Stimulated activated naive B cell treated with anti-CD40 and anti-IgM and Interleukin-4, amounts not matched to agents 10 μg/mL and 1 μg/mL and 100 μg/mL, for 72 hours (primary cell): ENCODE measurements at regions not wholly inside any gene's neighbourhood (a gene's known extent, or its start where the extent isn't known, plus 50 kb on each side); places are given as distances from the start of the nearest gene placed in this dataset.

Experiments used
- ATAC-seq, 2 donors: fragments of 150-1000 bp; cut with Tn5 transposase; replicated peaks; 2 replicates each; pipeline ENCODE4 v1.10.0; 2021; ENCODE audit warnings: moderate library complexity in 1 of 2
- DNase-seq: peaks from one replicate; pipeline ENCODE4 v3.0.0; 2021
- H3K27ac Mint-ChIP-seq: one replicate; pipeline ENCODE4 v1.8.0; 2022; ENCODE audit warnings: mild to moderate bottlenecking, mixed read lengths
- H3K27me3 Mint-ChIP-seq, 2 donors: one replicate each; pipeline ENCODE4 v1.8.0; 2022; ENCODE audit warnings: mixed read lengths in 2 of 2
- H3K36me3 Mint-ChIP-seq, 2 donors: one replicate each; pipeline ENCODE4 v1.8.0; 2022; ENCODE audit warnings: mixed read lengths in 2 of 2, mild to moderate bottlenecking in 1 of 2
- H3K4me1 Mint-ChIP-seq, 2 donors: one replicate each; pipeline ENCODE4 v1.8.0; 2022; ENCODE audit warnings: mixed read lengths in 2 of 2, mild to moderate bottlenecking in 1 of 2
- H3K4me3 Mint-ChIP-seq, 2 donors: one replicate each; pipeline ENCODE4 v1.8.0; 2022; ENCODE audit warnings: mild to moderate bottlenecking in 2 of 2, mixed read lengths in 2 of 2, moderate library complexity in 1 of 2
- H3K9me3 Mint-ChIP-seq, 2 donors: one replicate each; pipeline ENCODE4 v1.8.0; 2022; ENCODE audit warnings: mixed read lengths in 2 of 2, mild to moderate bottlenecking in 1 of 2

DNA sequence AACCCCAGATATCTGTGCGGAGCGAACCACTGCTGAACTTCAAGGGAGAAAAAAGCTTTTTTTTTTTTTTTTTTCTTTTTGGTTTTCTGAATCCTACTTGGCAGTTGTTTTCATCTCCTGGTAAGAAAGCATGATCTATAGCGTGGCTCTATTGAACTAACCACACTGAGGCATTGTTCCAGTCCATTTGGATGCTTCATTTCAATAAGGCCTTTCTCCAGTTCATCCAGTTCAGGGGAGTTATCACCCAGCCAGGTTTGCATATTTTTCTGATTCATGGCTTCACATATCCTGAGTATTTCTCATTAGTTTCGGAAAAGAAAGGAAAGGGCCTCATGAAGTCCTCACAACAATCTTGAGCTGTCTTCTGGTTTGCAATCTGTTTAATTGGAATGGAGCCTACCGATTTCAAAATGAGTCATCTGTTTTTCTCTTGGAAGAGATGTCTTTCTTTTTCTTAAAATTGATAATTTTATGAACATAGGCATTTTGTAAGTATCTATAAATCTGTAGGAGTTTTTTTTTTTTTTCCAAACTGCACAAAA is 93.1 kb upstream of the STEAP4 start:
- no peaks in the 10 kb centered on the region for H3K9me3 Mint-ChIP-seq
- DNase-seq, result no peak
- H3K4me1 Mint-ChIP-seq, result peaks cover 12% of the 10 kb centered on the region in 2 donors
- no peaks in the 10 kb centered on the region for H3K27me3 Mint-ChIP-seq
- ATAC-seq, result no peak
- H3K27ac Mint-ChIP-seq, result no peak overlapping the region
- no peaks in the 10 kb centered on the region for H3K36me3 Mint-ChIP-seq
- H3K4me3 Mint-ChIP-seq, result no peak overlapping the region

DNA sequence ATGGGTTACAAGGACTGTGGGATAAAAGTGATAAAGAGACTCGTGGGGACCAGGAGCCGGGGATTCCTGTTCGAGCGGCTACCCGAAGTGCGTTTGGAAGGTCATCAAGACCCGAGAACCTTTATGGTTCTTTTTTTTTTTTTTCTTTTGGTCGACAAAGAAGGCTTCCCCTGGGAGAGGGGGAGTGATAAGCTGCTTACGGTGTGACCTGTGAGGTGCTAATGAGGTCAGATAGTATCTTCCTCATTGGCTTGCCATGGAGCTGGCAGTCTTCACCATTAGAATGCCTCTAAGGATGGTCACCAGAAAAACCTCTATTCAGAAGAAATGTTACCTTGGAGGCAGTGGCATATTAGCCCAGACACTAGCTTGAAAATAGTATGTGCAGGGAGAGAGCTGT is 92.3 kb upstream of the STEAP4 start:
- no peak for ATAC-seq
- no peaks in the 10 kb centered on the region for H3K36me3 Mint-ChIP-seq
- H3K4me3 Mint-ChIP-seq, result no peak overlapping the region
- H3K27ac Mint-ChIP-seq, result no peak overlapping the region
- H3K27me3 Mint-ChIP-seq, result no peaks in the 10 kb centered on the region
- H3K9me3 Mint-ChIP-seq, result no peaks in the 10 kb centered on the region
- H3K4me1 Mint-ChIP-seq, result peaks cover 12% of the 10 kb centered on the region in 2 donors
- no peak for DNase-seq

DNA sequence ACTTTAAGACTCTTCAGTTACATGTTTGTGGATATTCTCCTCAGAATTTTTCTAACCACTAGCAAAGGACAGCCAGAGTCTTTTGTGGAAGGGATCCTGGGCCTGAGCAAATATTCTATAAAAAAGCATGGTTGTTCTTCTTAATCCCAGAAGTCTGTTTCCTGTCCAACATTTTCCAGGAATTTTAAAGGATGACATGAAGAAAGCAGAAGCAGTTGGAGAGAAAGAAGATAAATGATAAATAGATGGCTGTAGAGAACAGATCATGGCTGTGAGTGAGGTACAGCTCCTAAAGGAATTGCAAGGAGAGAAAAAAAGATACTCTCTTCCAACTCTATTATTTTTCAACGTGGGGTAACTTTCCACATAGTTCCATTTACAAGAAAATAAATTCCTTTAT is 91.8 kb upstream of the STEAP4 start:
- peaks cover 12% of the 10 kb centered on the region in 2 donors for H3K4me1 Mint-ChIP-seq
- ATAC-seq (no peak), DNase-seq (no peak)
- no peak overlapping the region for H3K4me3 Mint-ChIP-seq
- H3K27me3 Mint-ChIP-seq, result no peaks in the 10 kb centered on the region
- H3K36me3 Mint-ChIP-seq, result no peaks in the 10 kb centered on the region
- H3K9me3 Mint-ChIP-seq, result no peaks in the 10 kb centered on the region
- H3K27ac Mint-ChIP-seq, result no peak overlapping the region

DNA sequence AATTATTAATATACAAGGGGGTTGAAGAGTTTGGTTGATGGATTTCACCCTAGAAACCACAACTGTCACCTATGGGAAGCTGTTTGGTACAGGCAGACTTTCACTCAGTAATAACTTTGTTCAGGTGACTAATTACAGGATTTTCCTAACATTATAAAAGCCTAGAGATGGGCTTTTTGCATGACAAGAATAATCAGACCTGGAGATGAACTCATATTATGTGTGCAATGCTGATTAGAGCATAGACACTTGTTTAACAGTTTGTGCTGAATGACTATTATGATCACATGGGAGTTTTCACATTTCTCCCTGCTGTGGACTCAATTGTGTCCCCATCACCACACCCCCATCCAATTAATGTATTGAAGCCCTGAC is 90.2 kb upstream of the STEAP4 start:
- DNase-seq, result no peak
- Mint-ChIP-seq H3K4me1 (peaks cover 12% of the 10 kb centered on the region in 2 donors), H3K36me3 (no peaks in the 10 kb centered on the region), H3K27ac (peak overlapping the region; percentile 27), H3K9me3 (no peaks in the 10 kb centered on the region), H3K27me3 (no peaks in the 10 kb centered on the region), H3K4me3 (peak overlapping the region in 1 of 2 donors; percentile 18)
- ATAC-seq, result peak; percentile 66 to 71

DNA sequence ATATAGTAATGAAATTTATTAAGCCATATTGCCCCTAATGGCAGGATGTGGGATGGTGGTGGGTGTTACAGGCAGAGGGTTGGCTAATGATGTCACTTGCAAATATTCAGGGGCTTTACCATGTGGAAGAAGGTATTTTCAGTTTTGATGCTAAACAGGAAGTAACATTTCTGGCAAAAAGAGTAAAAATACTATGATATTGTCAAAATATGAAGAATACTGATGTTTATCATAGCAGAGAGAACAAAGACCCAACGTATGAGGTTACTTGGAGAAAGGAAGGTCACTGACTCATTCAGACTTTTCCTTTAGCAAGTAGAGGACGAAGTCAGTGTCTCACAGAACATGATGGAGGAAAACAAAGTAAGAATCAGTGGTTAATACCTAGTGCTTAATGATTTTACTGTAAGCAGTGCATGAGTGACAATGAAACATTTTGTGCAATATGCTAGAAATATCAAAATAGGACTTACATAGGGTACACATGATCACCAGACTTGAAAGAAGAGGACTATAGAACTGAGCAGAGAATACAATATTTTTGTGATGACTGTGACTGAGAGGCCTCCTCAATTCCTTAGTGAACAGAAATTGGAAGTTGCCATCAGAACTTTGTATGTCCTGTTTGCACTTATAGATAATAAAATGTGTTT is 89.7 kb upstream of the STEAP4 start:
- H3K27ac Mint-ChIP-seq, result peak overlapping the region; percentile 81
- DNase-seq (no peak), ATAC-seq (peak; percentile 62 to 64)
- peaks cover 12% of the 10 kb centered on the region in 2 donors for H3K4me1 Mint-ChIP-seq
- H3K9me3 Mint-ChIP-seq, result no peaks in the 10 kb centered on the region
- H3K4me3 Mint-ChIP-seq, result peak overlapping the region in 1 of 2 donors; percentile 54
- no peaks in the 10 kb centered on the region for H3K36me3 Mint-ChIP-seq
- no peaks in the 10 kb centered on the region for H3K27me3 Mint-ChIP-seq

DNA sequence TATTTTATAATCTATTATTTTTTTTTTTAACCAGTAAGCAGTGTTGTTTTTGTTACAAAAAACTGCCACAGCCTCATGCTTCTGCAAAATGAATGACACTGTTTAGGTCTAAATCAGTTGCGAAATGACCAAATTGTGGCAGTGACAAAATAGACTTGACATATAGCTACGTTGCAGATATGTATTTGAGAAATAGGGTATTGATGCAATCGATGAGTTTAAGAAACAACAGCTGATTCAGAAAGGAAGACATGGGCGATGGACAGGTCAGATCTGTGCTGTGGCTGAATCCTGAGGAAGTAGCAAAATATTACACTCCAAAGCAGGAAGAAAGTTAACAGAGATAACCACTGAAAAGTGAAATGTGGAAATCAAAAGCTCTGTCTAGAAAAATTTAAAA is 89.0 kb upstream of the STEAP4 start:
- H3K36me3 Mint-ChIP-seq, result no peaks in the 10 kb centered on the region
- H3K4me3 Mint-ChIP-seq, result no peak overlapping the region
- no peak for ATAC-seq
- no peaks in the 10 kb centered on the region for H3K9me3 Mint-ChIP-seq
- no peaks in the 10 kb centered on the region for H3K27me3 Mint-ChIP-seq
- H3K27ac Mint-ChIP-seq, result no peak overlapping the region
- DNase-seq, result no peak
- peaks cover 12% of the 10 kb centered on the region in 2 donors for H3K4me1 Mint-ChIP-seq

DNA sequence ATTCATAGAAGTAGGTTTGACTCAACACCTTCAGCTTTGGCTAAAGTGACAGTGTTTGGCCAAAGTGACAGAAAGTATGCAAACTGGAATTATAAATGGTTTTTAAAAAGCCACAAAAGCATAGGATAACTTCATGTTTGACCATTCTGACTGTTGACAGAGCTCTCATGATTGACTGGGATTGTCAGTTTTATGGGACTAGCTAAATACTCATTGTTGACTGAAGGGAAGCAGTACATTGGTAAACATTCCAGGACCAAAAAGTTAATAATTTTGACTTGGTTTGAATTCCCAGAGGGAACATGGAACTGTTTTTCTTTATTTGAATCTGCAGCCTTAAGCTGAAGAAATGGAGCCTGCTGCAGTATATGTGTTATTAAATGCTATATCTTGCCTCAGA is 84.6 kb upstream of the STEAP4 start:
- peaks cover 8% of the 10 kb centered on the region in 2 donors for H3K4me1 Mint-ChIP-seq

DNA sequence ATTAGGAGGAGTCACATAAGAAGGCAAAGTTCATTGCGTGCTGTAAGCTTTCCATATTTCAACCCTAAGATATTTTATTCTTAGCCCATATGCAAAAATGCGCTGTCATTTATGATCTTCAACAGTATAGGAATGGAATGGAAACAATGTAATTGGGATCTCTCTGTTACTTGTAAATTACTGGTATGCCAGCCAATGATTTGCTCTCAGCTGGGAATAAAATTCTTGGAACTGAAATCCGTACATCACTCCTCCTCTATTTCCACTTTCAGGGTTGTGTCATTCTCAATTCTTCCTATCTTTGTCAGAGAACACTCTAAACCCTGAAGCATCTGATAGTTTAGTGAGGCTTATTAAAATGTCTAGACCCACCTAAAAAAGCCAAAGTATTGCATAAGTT is 80.7 kb upstream of the STEAP4 start:
- Mint-ChIP-seq H3K27me3 (no peaks in the 10 kb centered on the region), H3K9me3 (peaks cover 4% of the 10 kb centered on the region in 2 donors), H3K4me3 (no peak overlapping the region), H3K36me3 (no peaks in the 10 kb centered on the region), H3K27ac (no peak overlapping the region), H3K4me1 (peaks cover 4 to 5% of the 10 kb centered on the region in 2 donors)
- ATAC-seq (no peak), DNase-seq (no peak)

More for the DNA sequence above, 84.6 kb upstream of the STEAP4 start:
- Mint-ChIP-seq H3K4me3 (no peak overlapping the region), H3K27ac (no peak overlapping the region), H3K9me3 (peaks cover 4% of the 10 kb centered on the region in 2 donors), H3K27me3 (no peaks in the 10 kb centered on the region), H3K36me3 (no peaks in the 10 kb centered on the region)
- no peak for DNase-seq
- ATAC-seq, result no peak

DNA sequence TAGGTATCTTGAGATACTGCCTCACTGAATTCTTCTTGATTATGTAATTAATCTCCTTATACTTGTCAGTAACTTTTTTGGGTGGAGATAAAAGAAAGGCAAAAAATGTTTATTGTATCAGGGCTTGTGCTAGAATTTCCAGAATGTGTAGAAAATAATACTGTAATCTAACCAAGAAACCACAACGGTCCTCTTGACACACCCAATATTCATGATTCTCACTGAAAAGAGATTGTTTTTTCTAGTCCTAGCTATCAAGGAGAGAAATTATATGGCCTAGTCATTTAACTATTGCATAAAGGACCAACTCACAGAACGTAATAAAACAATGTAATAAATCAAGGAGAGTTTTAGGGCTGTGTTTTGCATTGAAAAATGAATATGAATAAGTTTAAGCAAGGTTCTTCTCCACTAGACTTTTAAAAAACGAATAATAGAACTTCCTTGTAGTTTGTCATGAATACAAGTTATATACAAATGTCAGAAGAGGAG is 80.0 kb upstream of the STEAP4 start:
- ATAC-seq, result no peak
- H3K27ac Mint-ChIP-seq, result no peak overlapping the region
- H3K4me3 Mint-ChIP-seq, result no peak overlapping the region
- H3K9me3 Mint-ChIP-seq, result peaks cover 4% of the 10 kb centered on the region in 2 donors
- no peak for DNase-seq
- H3K4me1 Mint-ChIP-seq, result peaks cover 4 to 5% of the 10 kb centered on the region in 2 donors
- H3K36me3 Mint-ChIP-seq, result no peaks in the 10 kb centered on the region
- no peaks in the 10 kb centered on the region for H3K27me3 Mint-ChIP-seq

DNA sequence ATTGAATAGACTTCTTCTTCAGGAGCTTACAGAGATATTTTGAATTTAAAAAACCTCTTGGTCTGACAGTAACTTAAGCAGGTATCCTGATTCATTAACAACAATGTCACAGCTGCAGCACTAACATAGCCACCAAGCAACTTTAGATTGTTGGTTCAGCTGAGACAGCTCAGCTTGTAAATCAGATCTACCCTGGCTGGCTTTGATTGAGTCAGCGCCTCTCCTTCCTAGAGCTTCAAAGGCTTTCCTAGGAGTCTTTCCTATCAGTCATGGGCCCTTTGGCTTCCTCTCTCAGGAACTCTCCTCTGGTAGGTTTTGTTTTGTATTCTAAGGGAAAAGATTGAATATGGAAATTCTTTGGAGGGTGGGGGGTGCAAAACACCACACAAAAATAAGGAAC is 70.7 kb upstream of the STEAP4 start:
- Mint-ChIP-seq H3K9me3 (peaks cover 0 to 3% of the 10 kb centered on the region in 2 donors), H3K27me3 (no peaks in the 10 kb centered on the region), H3K4me1 (no peaks in the 10 kb centered on the region), H3K27ac (no peak overlapping the region), H3K4me3 (no peak overlapping the region), H3K36me3 (no peaks in the 10 kb centered on the region)
- DNase-seq (no peak), ATAC-seq (no peak)

DNA sequence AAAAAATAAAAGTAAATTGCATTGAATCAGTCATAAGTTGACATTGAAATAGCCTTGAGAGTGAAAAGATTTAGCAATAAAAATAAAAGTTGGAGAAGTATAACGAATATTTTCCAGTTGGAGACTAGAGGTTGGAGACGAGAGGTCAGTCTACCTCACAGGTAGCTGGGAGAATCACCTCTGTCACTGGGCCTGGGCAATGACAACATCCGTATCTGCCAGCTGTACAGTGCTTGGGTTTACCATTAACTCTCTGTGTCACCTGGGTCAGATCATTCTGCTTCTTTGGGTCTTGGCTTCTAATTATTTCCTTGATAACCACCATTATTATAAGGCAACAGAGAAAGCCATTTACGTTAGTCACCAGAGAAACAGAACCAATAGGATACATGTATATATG is 62.0 kb upstream of the STEAP4 start:
- no peaks in the 10 kb centered on the region for H3K36me3 Mint-ChIP-seq
- peaks cover 0 to 4% of the 10 kb centered on the region in 2 donors for H3K9me3 Mint-ChIP-seq
- H3K27ac Mint-ChIP-seq, result no peak overlapping the region
- no peak overlapping the region for H3K4me3 Mint-ChIP-seq
- DNase-seq, result no peak
- H3K27me3 Mint-ChIP-seq, result no peaks in the 10 kb centered on the region
- no peak for ATAC-seq
- no peaks in the 10 kb centered on the region for H3K4me1 Mint-ChIP-seq

DNA sequence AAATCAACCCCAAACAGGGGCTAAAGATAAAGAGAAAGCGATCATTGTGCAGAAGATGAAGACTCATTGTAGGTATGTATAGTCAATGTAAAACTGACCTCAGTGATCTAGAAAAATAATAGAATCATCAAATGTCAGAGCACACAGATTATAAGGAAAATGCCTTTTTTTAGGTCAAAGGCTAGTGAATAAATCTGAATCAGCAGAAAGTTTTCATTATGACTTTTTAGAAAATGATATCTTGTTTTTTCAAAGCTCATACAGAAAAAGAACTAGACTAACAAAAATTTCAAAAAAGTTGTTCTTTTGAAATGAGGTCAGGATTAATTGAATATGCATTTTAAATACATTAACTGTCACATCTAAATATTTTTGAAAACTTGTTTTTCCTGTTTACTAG is 60.2 kb upstream of the STEAP4 start:
- H3K9me3 Mint-ChIP-seq, result peaks cover 0 to 1% of the 10 kb centered on the region in 2 donors
- DNase-seq, result no peak
- no peak overlapping the region for H3K4me3 Mint-ChIP-seq
- no peaks in the 10 kb centered on the region for H3K4me1 Mint-ChIP-seq
- no peak for ATAC-seq
- H3K27ac Mint-ChIP-seq, result no peak overlapping the region
- H3K36me3 Mint-ChIP-seq, result no peaks in the 10 kb centered on the region
- H3K27me3 Mint-ChIP-seq, result no peaks in the 10 kb centered on the region

DNA sequence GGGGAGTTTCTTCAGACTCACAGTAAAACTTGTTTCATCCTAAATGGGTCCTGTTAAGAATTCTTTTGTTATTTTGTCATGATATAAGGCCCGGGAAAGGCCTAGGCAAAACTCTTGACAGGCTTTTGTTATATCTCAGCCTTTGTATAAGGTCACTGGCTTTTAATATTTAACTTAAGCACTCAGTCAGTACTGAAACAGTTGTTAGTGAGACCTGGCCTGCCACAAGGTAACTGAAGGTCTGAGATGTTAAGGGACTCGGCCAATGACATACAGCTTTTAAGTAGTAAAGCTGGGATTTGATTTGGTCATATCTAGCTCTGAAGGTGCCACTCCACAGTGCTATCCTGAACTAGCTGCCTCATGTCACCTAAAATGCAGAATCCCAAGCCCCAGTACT is 57.2 kb upstream of the STEAP4 start:
- Mint-ChIP-seq H3K27me3 (no peaks in the 10 kb centered on the region), H3K4me1 (no peaks in the 10 kb centered on the region), H3K4me3 (no peak overlapping the region), H3K27ac (no peak overlapping the region), H3K9me3 (no peaks in the 10 kb centered on the region), H3K36me3 (no peaks in the 10 kb centered on the region)
- DNase-seq, result no peak
- ATAC-seq, result no peak

DNA sequence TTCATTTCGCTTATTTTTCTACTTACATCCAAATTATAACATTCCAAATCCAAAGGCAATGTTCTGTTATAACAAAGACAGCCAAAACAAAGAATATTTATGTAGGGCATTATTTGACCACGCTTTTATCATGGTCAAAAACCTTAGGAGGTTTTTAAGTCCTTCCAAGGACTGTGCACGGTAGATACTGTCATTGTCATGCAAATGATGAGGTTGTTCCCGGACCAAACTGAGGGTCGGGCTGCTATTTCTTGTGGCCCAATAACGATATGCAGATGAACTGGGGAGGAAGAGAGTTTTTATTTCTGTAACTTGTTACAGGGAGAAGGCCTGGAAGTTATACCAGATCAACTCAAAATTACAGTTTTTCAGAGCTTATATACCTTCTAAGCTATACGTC is 56.6 kb upstream of the STEAP4 start:
- no peaks in the 10 kb centered on the region for H3K9me3 Mint-ChIP-seq
- no peaks in the 10 kb centered on the region for H3K36me3 Mint-ChIP-seq
- DNase-seq (no peak), ATAC-seq (no peak)
- peaks cover 0 to 1% of the 10 kb centered on the region in 2 donors for H3K27me3 Mint-ChIP-seq
- H3K4me3 Mint-ChIP-seq, result no peak overlapping the region
- H3K27ac Mint-ChIP-seq, result no peak overlapping the region
- H3K4me1 Mint-ChIP-seq, result peaks cover under 1 to 1% of the 10 kb centered on the region in 2 donors

DNA sequence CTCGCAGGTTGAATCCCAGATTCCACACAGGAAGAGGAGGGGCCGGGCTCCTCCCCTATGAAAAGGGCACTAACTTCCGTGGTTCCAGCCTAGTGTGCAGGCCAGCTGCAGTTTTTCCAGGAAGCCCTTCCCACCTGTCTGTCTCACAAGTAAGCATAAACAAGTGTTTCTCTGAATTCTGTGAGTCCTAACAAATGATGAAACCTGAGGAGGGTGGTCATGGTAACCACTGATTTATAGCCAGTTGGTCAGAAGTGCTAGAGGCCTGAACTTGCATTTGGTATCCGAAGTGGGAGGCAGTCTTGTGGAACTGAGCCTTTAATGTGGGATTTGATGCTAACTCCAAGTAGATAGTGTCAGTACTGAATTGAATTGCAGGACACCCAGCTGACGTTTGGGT is 54.7 kb upstream of the STEAP4 start:
- ATAC-seq, result no peak
- Mint-ChIP-seq H3K4me1 (peaks cover 3 to 4% of the 10 kb centered on the region in 2 donors), H3K27me3 (peaks cover 0 to 4% of the 10 kb centered on the region in 2 donors), H3K9me3 (no peaks in the 10 kb centered on the region), H3K27ac (no peak overlapping the region), H3K36me3 (no peaks in the 10 kb centered on the region), H3K4me3 (no peak overlapping the region)
- no peak for DNase-seq
